ENCODE measurements at regions not wholly inside any gene's neighbourhood (a gene's known extent, or its start where the extent isn't known, plus 50 kb on each side); places are given as distances from the start of the nearest gene placed in this dataset.

GRCh38 chrX:37904833-37905232, 57.5 kb upstream of the DYNLT3 start:
- intact Hi-C loops (cut with micrococcal nuclease), result no loop called here

DNA sequence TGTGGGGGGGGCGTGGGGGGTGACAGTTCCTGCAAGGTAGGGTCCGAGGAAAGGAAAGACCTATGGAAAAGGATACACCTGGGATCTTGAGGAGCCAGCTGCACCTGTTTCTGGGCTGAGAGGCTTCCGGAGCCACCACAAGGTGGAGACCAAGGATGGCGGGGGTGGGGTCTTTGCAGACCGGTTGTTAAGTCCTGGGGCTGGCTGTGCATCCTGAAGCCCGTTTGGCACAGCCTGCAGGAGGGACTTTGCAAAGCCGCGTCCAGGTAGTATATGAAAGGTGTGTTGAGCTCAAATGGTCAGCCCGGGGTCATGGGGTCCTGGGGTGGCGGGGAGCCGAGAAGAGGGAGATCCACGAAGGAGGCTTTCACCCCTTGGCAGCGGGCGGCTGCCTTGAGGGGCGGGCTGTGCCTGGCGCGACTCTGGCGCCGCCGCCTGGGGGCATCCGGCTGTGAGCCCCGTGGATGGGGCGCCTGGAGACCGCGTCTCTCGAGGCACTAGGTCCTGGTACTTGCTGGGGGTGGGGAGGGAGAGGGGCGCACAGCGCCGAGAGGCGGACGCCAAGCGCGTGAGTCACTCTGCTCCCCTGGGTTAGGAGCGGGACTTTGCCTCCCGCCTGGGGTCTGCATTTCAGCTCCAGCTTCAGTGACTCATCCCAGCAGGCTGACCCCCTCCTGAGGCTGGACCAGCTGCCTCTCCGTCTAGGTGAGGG, 58.2 kb upstream of the DYNLT3 start:
- intact Hi-C loops (cut with micrococcal nuclease), result no loop called here

GRCh38 chrX:37906357-37906756, 59.0 kb upstream of the DYNLT3 start:
- intact Hi-C loops (cut with micrococcal nuclease), result no loop called here

DNA sequence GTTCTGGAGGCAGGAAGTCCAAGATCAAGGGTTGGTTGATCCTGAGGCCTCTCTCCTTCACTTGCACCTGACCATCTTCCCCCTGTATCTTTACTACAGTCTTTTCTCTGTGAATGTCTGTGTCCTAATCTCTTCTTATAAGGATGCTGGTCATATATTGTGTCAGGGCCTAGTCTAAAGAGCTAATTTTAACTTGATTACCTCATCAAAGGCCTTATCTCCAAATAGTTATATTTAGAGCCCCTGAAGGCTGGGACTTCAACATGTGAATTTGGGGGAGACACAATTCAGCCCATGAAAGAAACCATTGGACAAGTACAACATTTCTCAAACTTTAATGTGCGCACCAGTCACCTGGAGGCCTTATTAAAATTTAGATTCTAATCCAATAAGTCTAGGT, 62.8 kb upstream of the DYNLT3 start:
- intact Hi-C loops (cut with micrococcal nuclease), result no loop called here

GRCh38 chrX:37912304-37912703, 64.9 kb upstream of the DYNLT3 start:
- intact Hi-C loops (cut with micrococcal nuclease), result no loop called here

- intact Hi-C loops (cut with micrococcal nuclease), result no loop called here
Measured at GRCh38 chrX:37912777-37913176, 65.4 kb upstream of the DYNLT3 start.

- intact Hi-C loops (cut with micrococcal nuclease), result no loop called here
Measured at GRCh38 chrX:37918168-37918567, 70.8 kb upstream of the DYNLT3 start.

GRCh38 chrX:37918703-37919102, 71.3 kb upstream of the DYNLT3 start:
- intact Hi-C loops (cut with micrococcal nuclease), result no loop called here

GRCh38 chrX:37921758-37922157, 74.4 kb upstream of the DYNLT3 start:
- intact Hi-C loops (cut with micrococcal nuclease), result no loop called here

DNA sequence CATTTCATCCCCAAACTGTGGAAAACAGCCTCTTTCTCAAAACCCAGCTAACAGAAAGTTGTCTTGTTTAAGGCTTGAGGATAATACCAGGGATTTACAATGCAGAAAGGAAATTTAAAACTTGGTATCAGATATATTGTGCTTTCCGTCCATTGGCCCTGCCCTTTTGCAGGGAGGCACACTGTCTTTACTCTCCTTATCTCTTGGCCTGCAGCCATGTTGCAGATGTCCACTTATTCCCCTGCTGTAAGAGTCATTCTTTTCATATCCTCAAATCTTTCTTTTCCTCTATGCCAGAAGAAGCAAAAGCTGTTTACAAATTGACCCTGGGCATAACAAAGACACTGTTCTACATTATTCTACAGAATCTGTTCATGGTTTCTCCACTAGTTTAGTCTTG, 75.6 kb upstream of the DYNLT3 start:
- intact Hi-C loops (cut with micrococcal nuclease), result no loop called here

DNA sequence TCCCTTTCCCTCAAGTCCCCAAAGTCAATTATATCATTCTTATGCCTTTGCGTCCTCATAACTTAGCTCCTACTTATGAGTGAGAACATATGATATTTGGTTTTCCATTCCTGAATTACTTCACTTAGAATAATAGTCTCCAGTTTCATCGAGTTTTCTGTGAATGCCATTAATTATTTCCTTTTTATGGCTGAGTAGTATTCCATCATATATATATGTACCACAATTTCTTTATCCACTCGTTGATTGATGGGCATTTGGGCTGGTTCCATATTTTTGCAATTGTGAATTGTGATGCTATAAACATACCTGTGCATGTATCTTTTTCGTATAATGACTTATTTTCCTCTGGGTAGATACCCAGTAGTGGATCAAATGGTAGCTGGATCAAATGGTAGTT, 78.4 kb upstream of the DYNLT3 start:
- intact Hi-C loops (cut with micrococcal nuclease), result loop anchor here (1.0 kb wide), 2 partner anchors 241 to 402 kb away; partner anchors contain the start of gene RPGR

- intact Hi-C loops (cut with micrococcal nuclease), result loop anchor here (1.0 kb wide), 2 partner anchors 240 to 401 kb away; partner anchors contain the start of gene RPGR
Measured at GRCh38 chrX:37926700-37927099, 79.3 kb upstream of the DYNLT3 start.

DNA sequence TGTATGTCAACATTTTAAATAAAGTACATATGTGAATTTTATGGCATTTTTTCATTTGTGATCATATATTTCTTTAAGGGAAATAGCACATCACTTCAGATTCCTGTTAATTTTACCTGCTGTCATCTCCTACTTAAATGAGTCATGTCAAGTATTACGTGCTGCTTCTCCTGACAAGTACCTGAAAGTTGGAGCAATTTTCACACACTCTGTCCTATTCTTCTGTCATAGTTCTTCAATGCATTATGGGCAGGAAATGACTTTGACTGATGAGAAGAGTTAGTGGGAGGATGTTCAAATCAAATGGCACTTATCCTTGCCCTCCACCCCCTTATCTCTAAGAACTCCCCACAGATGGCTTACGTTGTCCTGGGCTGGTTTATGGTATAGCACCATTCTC, 64.2 kb upstream of the SYTL5 start:
- intact Hi-C loops (cut with micrococcal nuclease), result no loop called here

DNA sequence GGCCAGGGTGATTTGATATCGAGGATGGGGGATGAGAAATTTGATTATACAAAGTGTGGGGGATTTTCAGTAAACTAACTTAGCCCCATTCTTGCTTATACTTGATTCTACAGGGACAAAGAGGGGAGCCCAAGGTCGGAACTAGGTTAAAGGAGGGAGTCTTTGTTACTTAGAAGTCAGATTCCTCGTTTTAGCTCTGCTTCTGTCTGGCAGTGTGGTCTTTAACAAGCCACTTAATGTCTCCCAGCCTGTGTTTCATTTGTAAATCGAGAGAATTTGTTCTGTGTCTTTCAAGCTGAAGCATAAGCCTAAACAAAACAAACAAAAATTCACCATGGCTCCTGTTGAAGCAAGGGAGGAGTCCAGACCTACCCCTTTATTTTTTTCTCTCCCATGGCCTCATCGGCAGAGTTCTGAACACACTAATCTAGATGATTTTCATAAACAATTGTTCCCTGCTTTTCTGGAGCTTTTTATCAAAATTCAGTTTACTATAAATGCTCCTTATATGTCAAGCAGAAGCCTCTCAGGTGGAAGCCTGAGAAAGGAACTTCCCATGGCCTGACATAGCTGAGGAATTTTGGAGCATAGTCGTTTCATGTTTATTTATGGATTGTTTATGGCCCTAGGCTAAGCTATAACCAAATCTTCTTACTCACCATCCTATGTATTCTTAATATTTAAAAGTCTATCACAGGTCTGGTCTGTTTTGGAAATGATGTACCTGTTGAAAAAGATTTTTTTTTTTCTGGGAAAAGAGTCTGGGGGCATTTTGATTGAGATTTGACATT, 62.6 kb upstream of the SYTL5 start:
- intact Hi-C loops (cut with micrococcal nuclease), result no loop called here

- intact Hi-C loops (cut with micrococcal nuclease), result no loop called here
Measured at GRCh38 chrX:37946197-37946596, 60.2 kb upstream of the SYTL5 start.

DNA sequence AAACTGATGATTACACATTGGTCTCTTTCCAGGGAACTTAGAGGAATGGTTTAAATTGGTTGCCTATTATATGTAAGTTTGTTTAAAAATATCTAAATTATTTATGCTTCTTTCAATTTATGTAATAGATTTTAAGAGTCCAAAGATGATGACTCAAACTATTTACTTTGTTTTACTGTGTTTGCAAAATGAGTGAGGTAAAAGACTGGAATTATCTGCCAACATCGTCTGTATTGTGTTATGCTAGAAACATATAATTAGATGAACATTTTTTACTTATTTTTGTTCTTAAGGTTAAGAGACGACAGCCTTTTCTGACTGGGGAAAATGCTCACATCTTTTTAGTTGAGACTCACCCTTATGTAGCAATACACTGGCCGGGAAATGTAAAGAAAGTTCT, 51.1 kb upstream of the SYTL5 start:
- intact Hi-C loops (cut with micrococcal nuclease), result no loop called here

- intact Hi-C loops (cut with micrococcal nuclease), result no loop called here
Measured at GRCh38 chrX:37956223-37956622, 50.1 kb upstream of the SYTL5 start.

Data from T-helper 2 cell treated with Interferon-gamma antibody and Interleukin-4, amounts not matched to agents 100 ng/mL and 5 ng/mL, for 36 hours (primary cell).